Left renal cortex interstitium (tissue), 4 donors: ENCODE measurements at regions not wholly inside any gene's neighbourhood (a gene's known extent, or its start where the extent isn't known, plus 50 kb on each side); places are given as distances from the start of the nearest gene placed in this dataset.
"Not testable (repeated sequence)": the region's sequence is repeated elsewhere in the genome, so short reads cannot be mapped to it uniquely, and the experiment has no call there.

Experiments
- DNase-seq, 4 donors: peaks; one replicate each; pipeline ENCODE4 v3.0.0-alpha.2; 2013; ENCODE audit warnings: low read depth in 4 of 4, low spot score in 2 of 4, missing footprints in 1 of 4

DNA sequence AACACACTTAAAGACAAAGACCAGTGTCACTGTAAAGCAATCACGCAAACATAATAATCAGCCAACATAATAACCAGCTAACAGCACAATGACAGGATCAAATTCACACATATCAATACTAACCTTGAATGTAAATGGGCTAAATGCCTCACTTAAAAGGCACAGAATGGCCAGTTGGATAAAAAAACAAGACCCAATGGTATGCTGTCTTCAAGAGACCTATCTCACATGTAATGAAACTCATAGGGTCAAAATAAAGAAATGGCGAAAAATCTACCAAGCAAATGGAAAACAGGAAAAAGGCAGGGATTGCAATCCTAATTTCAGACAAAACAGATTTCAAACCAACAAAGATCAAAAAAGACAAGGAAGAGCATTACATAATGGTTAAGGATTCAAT lies 78.2 kb upstream of the RAB12 start:
- not testable (repeated sequence) for DNase-seq

DNA sequence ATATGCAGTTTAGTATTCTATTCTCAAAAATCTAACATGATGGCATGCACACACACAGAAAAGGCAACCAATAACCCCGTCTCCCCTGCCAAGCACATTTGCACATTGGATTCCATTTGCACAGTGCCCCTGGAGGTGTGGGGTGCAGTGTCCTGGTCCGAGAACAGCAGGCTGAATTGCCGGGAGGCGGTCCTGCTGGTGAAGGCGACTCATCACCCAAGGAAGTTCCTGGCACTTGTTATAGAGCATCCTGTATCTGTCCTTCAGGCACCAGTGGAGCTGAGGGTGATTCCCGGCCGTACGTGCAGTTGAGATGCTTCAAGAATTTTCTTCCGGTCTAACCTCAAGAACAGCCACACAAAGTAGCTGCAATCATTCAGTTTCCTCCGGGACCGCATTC lies 73.0 kb upstream of the RAB12 start:
- no peak for DNase-seq

DNA sequence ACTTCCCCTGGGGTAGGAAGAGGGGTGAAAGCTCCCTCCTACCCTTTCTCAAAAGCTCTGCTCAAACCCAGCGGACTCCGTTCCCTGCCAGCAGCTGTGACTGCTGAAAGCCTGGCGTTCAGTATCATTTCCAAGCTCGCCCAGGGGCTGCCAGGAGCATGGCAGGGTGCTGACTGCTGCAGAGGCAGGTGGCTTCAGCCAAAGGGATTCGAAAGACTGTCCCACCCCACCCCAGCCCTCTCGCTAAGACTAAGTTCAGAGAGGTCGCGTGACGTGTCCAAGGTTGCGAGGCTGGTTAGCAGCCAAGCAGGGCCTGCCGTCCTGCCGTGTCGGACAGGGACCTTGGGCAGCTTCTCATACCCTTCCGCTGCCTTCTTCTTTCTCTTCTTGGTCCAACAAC lies 72.3 kb upstream of the RAB12 start:
- DNase-seq, result no peak

DNA sequence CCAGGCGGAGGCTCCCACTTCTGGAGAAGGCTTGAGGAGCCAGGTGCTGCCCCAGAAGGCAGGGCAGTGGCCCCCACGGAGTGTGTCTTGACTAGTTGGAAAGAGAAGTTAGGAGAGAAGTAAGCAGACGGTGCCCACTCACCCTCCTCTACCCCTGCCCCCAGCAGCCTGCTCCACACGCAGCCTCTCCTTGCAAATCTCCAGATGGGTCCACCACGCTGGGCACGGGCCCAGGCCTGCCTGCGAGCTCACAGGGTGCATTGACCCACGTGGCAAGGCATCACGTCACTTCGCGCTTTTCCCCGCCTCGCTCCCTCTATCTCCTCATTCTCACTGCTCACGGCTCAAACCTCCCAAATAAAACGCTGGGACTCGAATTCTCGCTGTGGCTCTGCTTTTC lies 71.8 kb upstream of the RAB12 start:
- no peak for DNase-seq

DNA sequence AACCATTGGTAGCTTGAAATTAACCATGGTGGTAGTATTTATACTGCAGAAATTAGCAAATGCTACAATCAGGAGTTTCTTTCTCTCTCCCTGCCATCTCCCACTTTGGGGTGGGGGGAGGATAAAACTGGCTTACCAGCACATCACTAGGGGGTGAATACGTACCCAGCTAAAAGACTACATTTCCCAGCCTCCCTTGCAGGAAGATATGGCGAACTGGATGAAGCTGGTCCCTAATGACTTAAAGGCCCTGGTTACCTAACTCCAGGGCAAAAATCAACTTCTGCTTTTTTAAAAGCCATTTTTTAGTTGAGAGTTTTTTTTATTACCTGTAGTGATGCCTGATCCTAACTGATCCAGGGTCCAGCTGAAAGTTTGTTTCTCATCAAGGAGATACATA lies 70.3 kb upstream of the RAB12 start:
- DNase-seq, result no peak

DNA sequence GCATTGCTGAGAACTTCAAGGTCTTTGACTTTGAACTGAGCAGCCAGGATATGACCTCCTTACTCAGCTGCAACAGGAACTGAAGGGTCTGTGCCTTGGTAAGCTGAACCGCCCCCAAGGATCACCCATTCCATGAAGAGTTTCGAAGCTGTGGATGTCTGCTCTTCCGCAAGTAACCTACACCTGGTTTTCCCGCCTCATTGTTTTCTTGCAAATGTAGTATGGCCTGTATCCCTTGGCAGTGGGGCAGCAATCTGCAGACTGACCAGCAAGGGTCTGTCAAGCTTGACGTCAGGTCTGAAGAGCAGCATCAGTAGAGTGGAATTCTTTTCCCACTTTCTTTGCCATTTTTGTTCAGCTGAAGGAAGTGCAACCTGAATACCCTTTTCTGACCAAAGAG lies 62.6 kb upstream of the RAB12 start:
- no peak for DNase-seq

DNA sequence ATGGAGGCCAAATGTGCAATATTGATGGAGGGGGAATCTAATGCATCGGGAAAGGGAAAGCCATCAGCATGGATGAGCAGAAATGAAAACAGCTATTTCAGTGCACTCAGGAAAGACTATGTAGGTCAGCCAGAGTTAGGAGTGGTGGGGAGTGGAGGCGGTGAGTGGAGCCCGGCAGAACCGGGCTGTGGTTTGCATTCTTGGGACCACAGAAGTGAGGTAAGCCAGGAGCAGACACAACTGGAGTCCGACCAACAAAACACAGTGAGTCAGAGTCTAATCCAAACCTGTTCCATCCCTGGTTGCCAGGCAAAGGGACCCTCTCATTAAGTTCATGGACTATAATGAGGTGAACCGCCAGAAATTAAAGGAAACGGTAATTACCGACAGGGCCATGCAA lies 61.1 kb upstream of the RAB12 start:
- DNase-seq, result no peak

DNA sequence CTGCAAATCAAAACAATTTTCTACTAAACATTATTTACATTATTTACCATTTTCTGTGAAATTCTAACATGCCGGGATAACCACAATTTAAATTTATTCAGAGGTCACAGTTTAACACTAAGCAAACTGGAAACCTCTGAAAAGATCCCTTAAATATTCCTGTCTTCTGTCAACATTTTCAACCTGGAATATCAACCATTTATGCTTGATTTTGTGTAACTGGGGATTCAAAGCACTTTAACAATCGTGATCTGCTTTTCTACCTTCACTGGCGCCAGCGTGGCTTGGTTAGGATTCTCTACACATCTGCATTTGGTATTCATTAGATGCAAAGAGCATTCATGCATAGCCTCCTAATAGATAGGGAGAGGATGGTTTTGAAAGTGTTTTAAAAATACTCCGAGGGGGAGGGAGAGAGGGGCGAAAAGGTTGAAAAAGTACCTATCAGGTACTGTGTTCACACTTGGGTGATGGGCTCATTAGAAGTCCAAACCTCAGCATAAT lies 59.9 kb upstream of the RAB12 start:
- no peak for DNase-seq

DNA sequence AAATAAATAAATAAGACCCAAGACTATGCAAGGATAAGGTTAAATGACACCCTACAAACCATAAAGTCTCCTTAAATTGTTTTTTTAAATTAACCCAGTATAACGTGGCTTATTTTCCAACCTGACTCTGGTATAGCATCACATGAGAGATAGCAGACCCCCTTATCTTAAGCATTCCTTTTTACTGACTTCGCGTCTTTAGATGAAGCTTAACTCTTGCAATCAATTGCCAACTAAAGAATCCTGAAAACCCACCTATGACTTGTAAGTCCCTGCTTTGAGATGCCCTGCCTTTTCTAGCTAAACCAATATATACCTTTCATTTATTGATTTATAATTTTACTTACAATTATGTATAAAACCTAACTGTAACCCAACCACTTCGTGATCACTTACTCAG lies 57.1 kb upstream of the RAB12 start:
- no peak for DNase-seq

DNA sequence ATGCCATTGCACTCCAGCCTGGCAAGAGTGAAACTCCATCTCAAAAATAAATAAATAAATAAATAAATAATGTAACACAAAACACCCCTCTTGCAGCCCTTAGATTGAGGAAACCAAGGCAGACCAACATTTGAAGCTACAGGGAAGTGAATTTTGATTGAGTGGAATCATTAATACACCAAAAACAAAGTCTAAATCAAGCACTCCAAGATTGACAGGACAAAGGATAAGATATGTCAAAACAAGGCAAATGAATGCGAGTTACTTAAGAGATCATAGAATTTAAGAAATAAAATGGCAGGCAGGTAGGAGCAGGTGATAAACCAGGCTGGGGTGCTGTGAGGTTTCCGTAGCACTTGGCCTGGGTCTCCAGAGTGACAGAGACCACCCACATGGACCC lies 54.9 kb upstream of the RAB12 start:
- no peak for DNase-seq

DNA sequence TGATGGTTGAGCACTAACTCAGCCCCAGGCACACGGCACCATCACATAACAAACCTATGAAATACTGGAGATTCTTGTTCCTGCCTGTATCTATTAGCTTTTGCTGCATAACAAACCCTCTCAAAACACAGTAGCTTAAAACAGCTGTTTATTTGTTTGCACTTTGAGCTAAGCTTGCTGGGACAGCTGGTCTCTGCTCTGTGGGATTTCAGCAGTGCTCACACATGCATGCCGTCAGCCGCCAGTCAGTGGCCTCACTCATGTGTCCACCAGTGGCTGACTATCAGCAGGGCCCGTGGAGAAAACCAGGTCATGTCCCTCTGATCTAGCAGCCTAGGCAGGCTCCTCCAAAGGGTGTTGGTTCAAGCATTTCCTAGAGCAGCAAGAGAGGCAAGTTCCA lies 52.8 kb upstream of the RAB12 start:
- DNase-seq, result no peak
